ENCODE measurements at regions not wholly inside any gene's neighbourhood (a gene's known extent, or its start where the extent isn't known, plus 50 kb on each side); places are given as distances from the start of the nearest gene placed in this dataset.

DNA sequence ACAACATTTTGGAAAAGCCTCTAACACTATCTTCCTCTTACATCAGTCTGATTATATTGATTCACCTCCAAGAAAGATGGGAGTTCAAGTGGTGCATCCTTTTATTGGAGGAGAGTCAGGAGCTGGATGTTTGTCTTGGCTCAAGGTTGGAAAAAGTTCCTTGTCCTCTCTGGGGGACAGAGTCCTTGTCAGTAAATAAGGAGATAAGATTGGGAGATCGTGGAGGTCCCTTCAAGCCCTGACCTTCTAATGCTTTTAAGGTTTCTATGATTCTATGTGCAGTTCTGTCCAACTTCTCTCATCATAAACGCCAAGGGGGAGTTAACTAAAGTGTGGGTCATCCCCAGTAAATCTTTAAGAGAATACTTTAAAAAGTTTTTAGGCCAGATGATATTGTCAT, 60.9 kb upstream of the CCBE1 start:
- DNase-seq = no peak
- TF ChIP-seq, protein P1, sequence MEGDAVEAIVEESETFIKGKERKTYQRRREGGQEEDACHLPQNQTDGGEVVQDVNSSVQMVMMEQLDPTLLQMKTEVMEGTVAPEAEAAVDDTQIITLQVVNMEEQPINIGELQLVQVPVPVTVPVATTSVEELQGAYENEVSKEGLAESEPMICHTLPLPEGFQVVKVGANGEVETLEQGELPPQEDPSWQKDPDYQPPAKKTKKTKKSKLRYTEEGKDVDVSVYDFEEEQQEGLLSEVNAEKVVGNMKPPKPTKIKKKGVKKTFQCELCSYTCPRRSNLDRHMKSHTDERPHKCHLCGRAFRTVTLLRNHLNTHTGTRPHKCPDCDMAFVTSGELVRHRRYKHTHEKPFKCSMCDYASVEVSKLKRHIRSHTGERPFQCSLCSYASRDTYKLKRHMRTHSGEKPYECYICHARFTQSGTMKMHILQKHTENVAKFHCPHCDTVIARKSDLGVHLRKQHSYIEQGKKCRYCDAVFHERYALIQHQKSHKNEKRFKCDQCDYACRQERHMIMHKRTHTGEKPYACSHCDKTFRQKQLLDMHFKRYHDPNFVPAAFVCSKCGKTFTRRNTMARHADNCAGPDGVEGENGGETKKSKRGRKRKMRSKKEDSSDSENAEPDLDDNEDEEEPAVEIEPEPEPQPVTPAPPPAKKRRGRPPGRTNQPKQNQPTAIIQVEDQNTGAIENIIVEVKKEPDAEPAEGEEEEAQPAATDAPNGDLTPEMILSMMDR (IDR thresholded peaks at IDR 0.05) = no peak
- no peak for TF ChIP-seq POLR2A (IDR thresholded peaks at IDR 0.05)
- H3K36me3 ChIP-seq (ENCODE audit: low read depth, missing control alignments) = no peaks in the 10 kb centered on the region
- no peaks in the 10 kb centered on the region for H3K9me3 ChIP-seq
- H3K27ac ChIP-seq = no peak overlapping the region
- no peak overlapping the region for H3K4me3 ChIP-seq
- intact Hi-C loops (cut with DNase I; ENCODE audit: low total_unique reads) = no loop called here
- H3K27me3 ChIP-seq = no peaks in the 10 kb centered on the region
- WGBS, 2 donors = 40 to 43% methylated on average over 2 of the region's 2 CpGs
- no peaks in the 10 kb centered on the region for H3K4me1 ChIP-seq

DNA sequence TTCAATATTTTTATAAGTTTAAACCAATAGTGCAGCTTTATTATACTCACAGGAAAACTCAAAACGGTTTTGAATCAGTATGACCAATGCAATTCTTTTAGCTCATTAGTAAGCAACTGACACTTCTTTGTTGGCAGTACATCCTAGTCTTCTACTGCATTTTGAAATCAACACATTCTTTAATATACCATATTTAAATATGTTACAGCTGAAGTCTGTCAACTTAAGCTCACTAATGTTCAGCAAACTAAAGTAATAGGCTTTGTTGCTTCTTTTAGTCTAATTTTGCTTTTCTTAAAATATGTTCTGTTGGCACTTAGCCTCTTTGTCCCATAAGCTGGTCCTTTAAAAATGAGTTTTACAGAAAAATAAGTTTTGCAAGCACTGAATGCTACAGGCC, 55.4 kb upstream of the CCBE1 start:
- Histone ChIP-seq H3K9me3 (no peaks in the 10 kb centered on the region), H3K27ac (no peak overlapping the region), H3K4me3 (no peak overlapping the region), H3K36me3 (ENCODE audit: low read depth, missing control alignments) (no peaks in the 10 kb centered on the region), H3K27me3 (no peaks in the 10 kb centered on the region), H3K4me1 (no peaks in the 10 kb centered on the region)
- intact Hi-C loops (cut with DNase I; ENCODE audit: low total_unique reads) = no loop called here
- TF ChIP-seq, protein P1 (IDR thresholded peaks at IDR 0.05) = no peak
- TF ChIP-seq POLR2A (IDR thresholded peaks at IDR 0.05) = no peak
- 60% methylated on average over 1 of the region's 1 CpG for WGBS, 2 donors
- DNase-seq = no peak

DNA sequence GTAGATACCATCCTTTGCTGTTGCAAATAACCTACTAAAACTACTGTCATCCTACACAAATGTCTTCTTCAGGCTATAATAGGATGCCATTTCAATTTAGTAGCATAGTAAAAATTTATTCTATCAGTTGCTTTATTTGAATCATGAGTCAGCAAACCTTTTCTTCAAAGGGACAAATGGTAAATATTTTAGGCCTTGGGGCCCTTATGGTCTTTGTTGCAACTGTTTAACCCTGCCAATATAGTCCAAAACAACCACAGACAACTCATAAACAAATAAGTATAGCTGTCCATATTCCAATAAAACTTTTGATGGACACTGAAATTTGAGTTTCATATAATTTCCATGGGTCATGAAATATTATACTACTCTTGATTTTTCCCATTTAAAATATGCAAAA, 54.0 kb upstream of the CCBE1 start:
- TF ChIP-seq, protein P1 (IDR thresholded peaks at IDR 0.05) = no peak
- TF ChIP-seq POLR2A (IDR thresholded peaks at IDR 0.05) = no peak

DNA sequence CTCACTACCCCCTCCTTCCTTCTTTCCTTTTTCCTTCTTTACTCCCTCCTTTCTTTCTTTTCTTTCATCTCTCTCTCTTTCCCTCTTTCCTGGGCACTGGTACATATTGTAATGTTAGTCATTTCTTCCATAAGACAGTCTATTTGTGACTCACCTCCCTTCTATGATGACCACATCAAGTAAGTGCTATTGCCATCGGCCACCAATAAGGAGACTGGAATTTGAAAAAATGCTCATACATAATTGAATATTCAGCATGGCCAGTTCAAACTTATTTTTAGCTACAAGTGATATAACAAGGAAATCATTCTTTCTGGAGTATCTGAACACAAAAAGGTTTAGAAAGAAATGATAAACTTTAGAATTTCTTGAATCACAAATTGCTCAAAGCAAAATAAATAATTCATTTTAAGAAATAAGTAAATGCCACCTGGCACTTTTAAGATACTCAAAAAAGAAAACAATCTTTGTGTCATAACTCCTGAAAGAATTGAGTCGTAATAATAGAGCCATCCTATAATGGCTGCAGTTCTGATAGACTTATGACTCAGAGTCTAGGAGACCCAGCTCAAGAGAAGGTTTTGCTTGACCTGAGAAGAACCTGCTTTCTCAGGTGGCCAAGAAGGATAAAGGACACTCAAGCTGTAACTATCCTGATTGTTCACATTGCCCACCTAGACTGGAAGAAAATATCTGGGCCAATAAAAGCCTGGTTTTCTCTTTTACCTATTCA, 51.6 kb upstream of the CCBE1 start:
- Histone ChIP-seq H3K4me3 (no peak overlapping the region), H3K4me1 (no peaks in the 10 kb centered on the region), H3K36me3 (ENCODE audit: low read depth, missing control alignments) (no peaks in the 10 kb centered on the region), H3K27me3 (no peaks in the 10 kb centered on the region), H3K27ac (no peak overlapping the region), H3K9me3 (no peaks in the 10 kb centered on the region)
- DNase-seq = no peak
- TF ChIP-seq, protein P1 (IDR thresholded peaks at IDR 0.05) = no peak
- TF ChIP-seq POLR2A (IDR thresholded peaks at IDR 0.05) = no peak
- intact Hi-C loops (cut with DNase I; ENCODE audit: low total_unique reads) = no loop called here
- 85% methylated on average over 2 of the region's 2 CpGs for WGBS, 2 donors

More for the DNA sequence above, 54.0 kb upstream of the CCBE1 start:
- no peak overlapping the region for H3K27ac ChIP-seq
- H3K4me3 ChIP-seq = no peak overlapping the region
- H3K9me3 ChIP-seq = no peaks in the 10 kb centered on the region
- no peaks in the 10 kb centered on the region for H3K36me3 ChIP-seq (ENCODE audit: low read depth, missing control alignments)
- intact Hi-C loops (cut with DNase I; ENCODE audit: low total_unique reads) = no loop called here
- no peaks in the 10 kb centered on the region for H3K4me1 ChIP-seq
- DNase-seq = no peak
- H3K27me3 ChIP-seq = no peaks in the 10 kb centered on the region
